Lower leg skin (tissue), 3 donors: ENCODE measurements at regions not wholly inside any gene's neighbourhood (a gene's known extent, or its start where the extent isn't known, plus 50 kb on each side); places are given as distances from the start of the nearest gene placed in this dataset.

Source experiments
- POLR2A ChIP-seq, 2 donors: fragments of 450-650 bp; IDR thresholded peaks; one replicate each; pipeline ENCODE4 v1.6.1; 2016 to 2017; ENCODE audit warnings: antibody characterized with exemption in 2 of 2, mild to moderate bottlenecking in 1 of 2, moderate library complexity in 1 of 2
- TF ChIP-seq, protein P1 (sequence below), 3 donors: fragments of 450-650 bp; IDR thresholded peaks; one replicate each; pipeline ENCODE4 v1.5.1; 2016; ENCODE audit warnings: antibody characterized with exemption in 3 of 3, mild to moderate bottlenecking in 3 of 3, moderate library complexity in 2 of 3

DNA sequence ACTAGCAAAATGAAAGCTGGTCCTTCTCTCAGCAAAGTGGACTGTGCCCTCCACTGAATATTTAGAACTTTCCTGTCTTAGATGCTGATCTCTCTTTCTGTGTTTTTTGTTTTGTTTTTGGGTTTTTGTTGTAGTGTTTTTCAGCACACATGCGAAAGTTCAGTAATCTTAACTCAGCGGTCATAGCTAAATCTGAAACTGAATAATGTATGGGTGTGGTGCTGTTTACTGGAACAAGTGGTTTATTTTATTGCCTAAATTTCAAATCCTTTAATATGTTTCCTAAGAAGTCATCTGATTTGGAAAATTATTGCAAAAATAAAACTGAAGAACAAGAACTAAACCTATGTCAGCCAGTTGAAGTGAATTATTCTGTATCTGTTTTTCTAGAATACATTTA lies 116.0 kb upstream of the LRIG3 start:
- TF ChIP-seq, protein P1, sequence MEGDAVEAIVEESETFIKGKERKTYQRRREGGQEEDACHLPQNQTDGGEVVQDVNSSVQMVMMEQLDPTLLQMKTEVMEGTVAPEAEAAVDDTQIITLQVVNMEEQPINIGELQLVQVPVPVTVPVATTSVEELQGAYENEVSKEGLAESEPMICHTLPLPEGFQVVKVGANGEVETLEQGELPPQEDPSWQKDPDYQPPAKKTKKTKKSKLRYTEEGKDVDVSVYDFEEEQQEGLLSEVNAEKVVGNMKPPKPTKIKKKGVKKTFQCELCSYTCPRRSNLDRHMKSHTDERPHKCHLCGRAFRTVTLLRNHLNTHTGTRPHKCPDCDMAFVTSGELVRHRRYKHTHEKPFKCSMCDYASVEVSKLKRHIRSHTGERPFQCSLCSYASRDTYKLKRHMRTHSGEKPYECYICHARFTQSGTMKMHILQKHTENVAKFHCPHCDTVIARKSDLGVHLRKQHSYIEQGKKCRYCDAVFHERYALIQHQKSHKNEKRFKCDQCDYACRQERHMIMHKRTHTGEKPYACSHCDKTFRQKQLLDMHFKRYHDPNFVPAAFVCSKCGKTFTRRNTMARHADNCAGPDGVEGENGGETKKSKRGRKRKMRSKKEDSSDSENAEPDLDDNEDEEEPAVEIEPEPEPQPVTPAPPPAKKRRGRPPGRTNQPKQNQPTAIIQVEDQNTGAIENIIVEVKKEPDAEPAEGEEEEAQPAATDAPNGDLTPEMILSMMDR (IDR thresholded peaks at IDR 0.05), result no peak
- TF ChIP-seq POLR2A (IDR thresholded peaks at IDR 0.05), result no peak
